ENCODE measurements at regions not wholly inside any gene's neighbourhood (a gene's known extent, or its start where the extent isn't known, plus 50 kb on each side); places are given as distances from the start of the nearest gene placed in this dataset.

GRCh38 chr5:2611659-2612058 is 139.8 kb downstream of the IRX2 start:
- Histone ChIP-seq H3K9me3 (replicated peaks) (peaks cover 8% of the 10 kb centered on the region), H3K27me3 (ENCODE audit: low read depth) (peaks cover 22% of the 10 kb centered on the region), H3K4me1 (no peaks in the 10 kb centered on the region), H3K4me3 (no peak overlapping the region), H3K27ac (replicated peaks) (no peak overlapping the region), H3K36me3 (no peaks in the 10 kb centered on the region)
- no peak for DNase-seq
- intact Hi-C loops (cut with micrococcal nuclease): no loop called here
- TF ChIP-seq CTCF (IDR thresholded peaks at IDR 0.05; ENCODE audit: borderline replicate concordance): no peak

DNA sequence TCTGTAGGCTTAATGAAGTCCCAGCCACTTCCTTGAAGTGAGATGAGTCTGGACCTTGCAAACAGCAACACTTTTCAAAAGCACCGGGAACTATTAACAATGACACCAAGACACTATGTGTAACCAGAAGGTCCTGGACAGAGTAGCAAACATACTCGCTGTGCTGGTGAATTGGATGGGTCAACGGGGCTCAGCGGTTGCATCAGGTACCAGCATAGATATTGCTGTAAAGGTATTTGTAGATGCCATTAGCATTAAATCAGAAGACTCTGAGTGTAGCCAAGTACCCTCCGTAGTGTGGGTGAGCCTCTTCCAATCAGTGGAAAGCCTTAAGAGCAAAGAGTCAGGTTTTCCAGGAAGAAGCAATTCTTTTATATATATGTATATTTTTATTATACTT is 140.5 kb downstream of the IRX2 start:
- no peak for DNase-seq
- no peak for TF ChIP-seq CTCF (IDR thresholded peaks at IDR 0.05; ENCODE audit: borderline replicate concordance)
- intact Hi-C loops (cut with micrococcal nuclease): no loop called here
- Histone ChIP-seq H3K9me3 (replicated peaks) (peaks cover 4% of the 10 kb centered on the region), H3K4me1 (no peaks in the 10 kb centered on the region), H3K27me3 (ENCODE audit: low read depth) (peaks cover 21% of the 10 kb centered on the region), H3K4me3 (no peak overlapping the region), H3K27ac (replicated peaks) (no peak overlapping the region), H3K36me3 (no peaks in the 10 kb centered on the region)

- no peak for DNase-seq
- no peak for TF ChIP-seq CTCF (IDR thresholded peaks at IDR 0.05; ENCODE audit: borderline replicate concordance)
- Histone ChIP-seq H3K4me1 (no peaks in the 10 kb centered on the region), H3K9me3 (replicated peaks) (no peaks in the 10 kb centered on the region), H3K27ac (replicated peaks) (no peak overlapping the region), H3K27me3 (ENCODE audit: low read depth) (peaks cover 18% of the 10 kb centered on the region), H3K36me3 (no peaks in the 10 kb centered on the region), H3K4me3 (no peak overlapping the region)
- intact Hi-C loops (cut with micrococcal nuclease): no loop called here
These were observed 143.1 kb downstream of the IRX2 start for GRCh38 chr5:2608391-2608790.

GRCh38 chr5:2607598-2607997 is 143.9 kb downstream of the IRX2 start:
- intact Hi-C loops (cut with micrococcal nuclease): no loop called here
- Histone ChIP-seq H3K9me3 (replicated peaks) (no peaks in the 10 kb centered on the region), H3K36me3 (no peaks in the 10 kb centered on the region), H3K27ac (replicated peaks) (no peak overlapping the region), H3K27me3 (ENCODE audit: low read depth) (peaks cover 18% of the 10 kb centered on the region), H3K4me1 (no peaks in the 10 kb centered on the region), H3K4me3 (no peak overlapping the region)
- TF ChIP-seq CTCF (IDR thresholded peaks at IDR 0.05; ENCODE audit: borderline replicate concordance): no peak
- DNase-seq: no peak

DNA sequence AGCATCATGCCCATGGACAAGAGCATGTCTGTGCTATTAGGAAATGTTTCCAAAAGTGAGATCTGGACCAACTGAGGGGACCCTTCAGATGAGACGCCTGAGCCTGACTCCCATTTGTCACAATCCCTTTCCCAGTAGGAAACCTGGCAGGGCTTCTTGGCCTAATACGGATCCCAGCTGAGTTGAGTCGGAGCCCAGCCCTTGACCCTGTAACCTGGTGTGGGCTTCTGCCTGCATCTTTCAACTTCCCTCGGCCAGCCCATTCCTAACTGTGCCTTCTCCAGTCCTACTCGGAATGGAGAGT is 148.3 kb downstream of the IRX2 start:
- Histone ChIP-seq H3K36me3 (no peaks in the 10 kb centered on the region), H3K27ac (replicated peaks) (no peak overlapping the region), H3K9me3 (replicated peaks) (peaks cover 4% of the 10 kb centered on the region), H3K27me3 (ENCODE audit: low read depth) (peaks cover 13% of the 10 kb centered on the region), H3K4me3 (no peak overlapping the region), H3K4me1 (no peaks in the 10 kb centered on the region)
- no peak for TF ChIP-seq CTCF (IDR thresholded peaks at IDR 0.05; ENCODE audit: borderline replicate concordance)
- no peak for DNase-seq
- intact Hi-C loops (cut with micrococcal nuclease): no loop called here

All from left ventricle myocardium inferior (tissue), 1 donor.